ENCODE measurements at regions not wholly inside any gene's neighbourhood (a gene's known extent, or its start where the extent isn't known, plus 50 kb on each side); places are given as distances from the start of the nearest gene placed in this dataset.

DNA sequence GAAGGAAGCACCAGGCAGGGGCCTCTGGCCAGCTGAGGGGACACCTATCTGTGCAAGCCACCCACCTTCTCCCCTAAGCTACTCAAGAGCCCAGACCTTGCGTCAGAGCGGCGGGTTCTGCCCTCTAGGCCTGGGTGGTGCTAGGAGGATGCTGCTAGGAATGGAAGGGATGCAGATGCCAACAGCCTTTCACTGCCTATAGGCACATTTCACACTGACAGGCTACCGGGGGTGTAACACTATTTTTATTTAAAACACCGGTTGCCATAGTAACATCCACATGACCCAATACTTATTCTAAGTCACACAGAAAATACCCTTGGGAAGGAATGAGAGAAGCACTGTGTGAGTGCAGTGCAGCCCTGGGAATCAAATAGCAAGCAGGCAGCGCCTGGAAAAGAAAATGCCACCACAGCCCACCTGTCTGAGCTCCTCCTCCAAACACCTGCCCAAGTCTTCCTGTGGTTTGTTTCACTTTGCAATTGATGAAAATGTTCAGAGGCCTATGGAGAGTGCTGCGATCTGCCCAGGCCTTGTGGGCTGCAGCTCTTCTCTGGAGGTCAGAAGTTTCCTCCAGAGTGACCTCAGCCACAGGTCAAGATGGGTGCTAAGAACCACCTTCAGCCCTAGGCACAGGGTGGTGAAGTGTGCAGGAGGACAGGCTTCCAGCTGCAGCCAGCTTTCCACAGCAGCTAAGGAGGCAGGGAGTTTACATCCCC, 113.5 kb upstream of the TOPAZ1 start:
- H3K4me3 ChIP-seq (replicated peaks; ENCODE audit: low read depth, low read length) = no peak overlapping the region
- TF ChIP-seq, protein P1, sequence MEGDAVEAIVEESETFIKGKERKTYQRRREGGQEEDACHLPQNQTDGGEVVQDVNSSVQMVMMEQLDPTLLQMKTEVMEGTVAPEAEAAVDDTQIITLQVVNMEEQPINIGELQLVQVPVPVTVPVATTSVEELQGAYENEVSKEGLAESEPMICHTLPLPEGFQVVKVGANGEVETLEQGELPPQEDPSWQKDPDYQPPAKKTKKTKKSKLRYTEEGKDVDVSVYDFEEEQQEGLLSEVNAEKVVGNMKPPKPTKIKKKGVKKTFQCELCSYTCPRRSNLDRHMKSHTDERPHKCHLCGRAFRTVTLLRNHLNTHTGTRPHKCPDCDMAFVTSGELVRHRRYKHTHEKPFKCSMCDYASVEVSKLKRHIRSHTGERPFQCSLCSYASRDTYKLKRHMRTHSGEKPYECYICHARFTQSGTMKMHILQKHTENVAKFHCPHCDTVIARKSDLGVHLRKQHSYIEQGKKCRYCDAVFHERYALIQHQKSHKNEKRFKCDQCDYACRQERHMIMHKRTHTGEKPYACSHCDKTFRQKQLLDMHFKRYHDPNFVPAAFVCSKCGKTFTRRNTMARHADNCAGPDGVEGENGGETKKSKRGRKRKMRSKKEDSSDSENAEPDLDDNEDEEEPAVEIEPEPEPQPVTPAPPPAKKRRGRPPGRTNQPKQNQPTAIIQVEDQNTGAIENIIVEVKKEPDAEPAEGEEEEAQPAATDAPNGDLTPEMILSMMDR (IDR thresholded peaks at IDR 0.05; ENCODE audit: low read length, missing control alignments) = no peak
- no peak for DNase-seq (ENCODE audit: low read depth)

DNA sequence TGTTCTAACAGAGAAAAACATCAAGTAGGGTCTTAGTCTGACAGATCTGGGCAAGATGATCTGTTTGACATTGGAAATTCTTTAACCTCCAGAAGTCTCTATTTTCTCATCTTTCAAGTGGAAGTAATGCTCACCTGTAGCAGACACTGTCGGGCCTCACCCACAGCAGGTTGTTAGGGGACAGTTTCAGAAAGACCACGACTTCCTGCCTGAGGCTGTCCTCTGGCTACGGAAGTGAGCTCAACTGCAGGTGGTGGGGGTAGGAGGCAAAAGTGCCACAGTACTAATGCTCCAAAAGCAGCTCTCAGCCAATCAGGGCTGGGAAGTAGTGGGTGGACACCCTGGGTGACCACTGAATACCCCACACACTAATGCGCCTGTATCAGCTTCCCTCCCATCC, 111.4 kb upstream of the TOPAZ1 start:
- no peak for DNase-seq (ENCODE audit: low read depth)
- TF ChIP-seq, protein P1 (IDR thresholded peaks at IDR 0.05; ENCODE audit: low read length, missing control alignments) = no peak
- no peak overlapping the region for H3K4me3 ChIP-seq (replicated peaks; ENCODE audit: low read depth, low read length)

DNA sequence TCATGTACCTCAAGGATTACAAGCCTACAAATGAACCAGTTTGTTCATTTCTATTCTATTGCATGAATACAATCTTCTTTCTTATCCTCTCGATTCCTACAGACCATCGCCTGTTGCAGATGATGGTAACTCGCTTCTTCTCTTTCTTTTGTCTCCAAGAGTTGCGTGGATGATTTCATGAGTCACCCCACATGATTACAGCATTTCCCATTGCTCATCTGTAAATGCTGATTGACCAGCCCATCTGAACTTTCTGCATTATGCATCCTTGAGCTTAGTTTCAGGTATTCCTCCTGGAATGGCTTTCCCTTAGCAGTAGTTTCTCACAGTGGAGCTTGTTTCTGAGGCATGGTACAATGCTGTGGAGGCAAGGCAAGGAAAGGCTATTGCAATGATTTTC, 109.6 kb upstream of the TOPAZ1 start:
- no peak for DNase-seq (ENCODE audit: low read depth)
- no peak overlapping the region for H3K4me3 ChIP-seq (replicated peaks; ENCODE audit: low read depth, low read length)
- TF ChIP-seq, protein P1 (IDR thresholded peaks at IDR 0.05; ENCODE audit: low read length, missing control alignments) = no peak

DNA sequence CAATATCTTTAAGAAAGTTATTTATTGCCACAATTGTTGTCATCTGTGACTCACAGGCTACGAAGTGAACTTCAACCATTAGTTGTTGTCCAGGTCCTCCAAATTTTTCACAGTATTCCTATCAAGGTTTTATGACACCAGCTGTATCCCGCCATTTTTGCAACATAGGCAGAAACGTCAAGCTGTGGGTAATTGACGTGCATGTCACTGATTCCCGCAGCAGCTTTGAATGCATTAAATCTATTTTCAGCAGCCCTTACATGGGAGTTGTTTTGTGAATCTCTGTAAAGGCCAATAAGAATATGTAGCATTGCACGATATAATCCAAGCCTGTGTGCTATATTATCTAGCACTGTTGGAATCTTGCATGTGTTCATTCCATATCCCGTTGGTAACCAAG, 109.1 kb upstream of the TOPAZ1 start:
- DNase-seq (ENCODE audit: low read depth) = no peak
- H3K4me3 ChIP-seq (replicated peaks; ENCODE audit: low read depth, low read length) = no peak overlapping the region
- TF ChIP-seq, protein P1 (IDR thresholded peaks at IDR 0.05; ENCODE audit: low read length, missing control alignments) = no peak

DNA sequence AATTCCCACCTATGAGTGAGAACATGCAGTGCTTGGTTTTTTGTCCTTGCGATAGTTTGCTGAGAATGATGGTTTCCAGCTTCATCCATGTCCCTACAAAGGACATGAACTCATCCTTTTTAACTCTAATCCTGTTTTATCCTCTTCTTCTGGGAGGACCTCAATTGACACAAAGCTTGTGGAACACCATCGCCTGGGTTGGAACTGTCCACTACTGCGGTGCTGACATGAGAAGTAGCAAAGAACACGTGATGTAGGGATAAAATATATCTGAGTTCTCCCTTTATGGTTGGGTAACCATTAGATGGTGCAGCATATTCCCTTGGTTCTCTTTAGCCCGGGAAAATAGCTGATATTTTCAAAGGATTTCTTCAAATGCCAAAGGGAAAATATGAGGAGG, 105.3 kb upstream of the TOPAZ1 start:
- peak; percentile 12 for DNase-seq (ENCODE audit: low read depth)
- no peak overlapping the region for H3K4me3 ChIP-seq (replicated peaks; ENCODE audit: low read depth, low read length)
- TF ChIP-seq, protein P1 (IDR thresholded peaks at IDR 0.05; ENCODE audit: low read length, missing control alignments) = no peak

DNA sequence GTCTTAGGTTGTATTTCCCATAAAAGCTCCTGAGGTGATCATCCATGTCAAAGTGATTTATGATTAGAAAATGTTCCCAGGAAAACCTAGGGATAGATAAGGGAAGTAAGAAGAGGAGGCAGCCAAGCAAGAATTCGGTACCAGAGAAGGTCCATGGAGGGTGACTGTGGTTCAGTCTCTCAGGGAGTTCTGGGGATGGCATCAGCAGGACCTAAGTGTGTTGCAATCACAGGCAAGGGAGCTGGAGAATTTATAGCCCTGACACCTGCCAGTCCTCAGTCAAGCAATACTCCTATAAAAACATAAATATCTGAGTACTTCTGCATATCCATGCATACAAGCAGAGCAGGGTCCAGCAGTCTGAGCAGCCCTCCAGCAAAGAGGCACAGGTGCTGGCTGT, 95.6 kb upstream of the TOPAZ1 start:
- TF ChIP-seq, protein P1 (IDR thresholded peaks at IDR 0.05; ENCODE audit: low read length, missing control alignments) = no peak
- no peak for DNase-seq (ENCODE audit: low read depth)
- no peak overlapping the region for H3K4me3 ChIP-seq (replicated peaks; ENCODE audit: low read depth, low read length)

DNA sequence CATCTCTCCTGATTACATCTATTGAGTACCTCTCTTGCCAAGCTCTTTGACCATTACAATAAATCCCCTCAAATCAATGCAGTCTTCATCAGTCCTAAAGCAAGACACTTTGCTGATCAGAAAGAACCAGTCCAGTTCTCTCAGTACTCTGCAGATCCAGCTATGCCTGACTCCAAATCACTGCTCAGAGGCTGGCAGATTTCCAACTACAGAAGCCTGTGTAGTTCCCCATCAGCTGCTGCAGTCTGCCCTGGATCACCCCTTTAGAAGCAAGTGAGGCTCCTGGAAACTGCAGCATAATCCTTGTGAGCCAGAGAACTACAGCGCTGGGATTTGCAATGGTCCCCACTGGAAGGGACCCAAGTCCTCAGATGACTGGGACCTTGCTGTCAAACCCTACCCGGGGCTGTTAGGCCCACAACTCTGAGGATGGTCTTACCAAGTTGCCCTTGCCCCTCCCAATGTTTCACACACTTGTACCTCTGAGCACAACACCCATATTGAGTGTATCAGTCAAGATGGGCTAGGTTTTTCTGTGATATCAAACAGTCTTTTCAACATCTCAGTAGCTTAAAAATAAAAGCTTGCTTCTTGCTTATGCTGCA, 81.9 kb upstream of the TOPAZ1 start:
- TF ChIP-seq, protein P1 (IDR thresholded peaks at IDR 0.05; ENCODE audit: low read length, missing control alignments) = no peak
- no peak overlapping the region for H3K4me3 ChIP-seq (replicated peaks; ENCODE audit: low read depth, low read length)
- DNase-seq (ENCODE audit: low read depth) = no peak

All from fibroblast of pulmonary artery (primary cell).